ENCODE measurements at regions not wholly inside any gene's neighbourhood (a gene's known extent, or its start where the extent isn't known, plus 50 kb on each side); places are given as distances from the start of the nearest gene placed in this dataset.
"Not testable (repeated sequence)": the region's sequence is repeated elsewhere in the genome, so short reads cannot be mapped to it uniquely, and the experiment has no call there.

DNA sequence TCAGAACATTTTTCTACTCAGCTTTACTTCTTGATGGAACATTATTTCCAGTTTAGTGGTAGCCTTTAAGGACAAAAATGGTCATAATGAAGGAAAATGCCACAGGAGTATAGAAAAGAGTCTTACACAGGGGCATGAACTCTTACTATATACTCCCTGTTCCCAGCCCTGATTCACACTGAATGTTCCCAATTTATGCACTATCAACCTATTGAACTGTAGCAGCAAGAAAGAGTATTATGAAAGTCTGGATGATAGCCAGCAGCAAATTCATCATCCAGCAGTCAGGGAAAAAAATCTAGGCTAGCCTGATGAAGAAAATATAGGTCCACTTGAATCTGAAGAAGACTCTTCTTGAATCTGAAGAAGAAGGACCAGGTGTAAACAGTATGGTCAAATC lies 1170.3 kb upstream of the CHAC2 start:
- H3K4me3 ChIP-seq (ENCODE audit: low read depth, low read length) = no peak overlapping the region
- peak; percentile 58 for DNase-seq (ENCODE audit: low read depth)

DNA sequence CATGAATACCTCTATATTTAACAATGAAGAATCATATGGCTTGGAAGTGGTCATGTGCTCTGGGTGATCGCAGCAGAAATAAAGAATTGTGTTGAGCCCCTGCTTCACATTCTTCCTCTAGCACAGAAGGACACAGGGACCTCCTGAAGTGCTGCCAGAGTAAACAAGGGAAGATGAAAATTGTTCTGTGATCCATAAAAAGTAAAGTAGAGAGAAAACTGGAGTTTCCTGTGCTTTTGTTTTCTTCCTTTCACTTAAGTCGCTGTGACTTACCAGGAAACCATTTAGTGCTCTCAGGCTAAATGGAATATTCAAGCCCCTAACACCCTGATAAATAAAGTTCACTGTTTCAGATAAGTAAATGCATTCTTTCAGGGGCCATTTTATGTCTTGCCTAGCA lies 1173.6 kb upstream of the CHAC2 start:
- no peak overlapping the region for H3K4me3 ChIP-seq (ENCODE audit: low read depth, low read length)
- DNase-seq (ENCODE audit: low read depth) = no peak

DNA sequence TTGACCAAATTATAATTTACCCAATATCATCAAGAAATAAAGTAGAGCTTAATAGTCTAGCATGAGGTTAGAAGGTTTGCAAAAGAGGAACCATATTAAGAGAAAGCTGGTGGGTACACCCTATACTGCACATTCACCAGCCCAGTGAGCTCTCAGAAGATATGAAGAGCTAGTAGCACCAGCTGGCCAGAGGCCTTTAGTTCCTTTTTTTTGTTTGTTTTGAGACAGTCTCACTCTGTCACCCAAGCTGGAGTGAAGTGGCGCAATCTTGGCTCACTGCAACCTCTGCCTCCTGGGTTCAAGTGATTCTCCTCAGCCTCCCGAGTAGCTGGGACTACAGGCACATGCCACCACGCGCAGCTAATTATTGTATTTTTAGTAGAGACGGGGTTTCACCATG lies 1183.5 kb upstream of the CHAC2 start:
- DNase-seq (ENCODE audit: low read depth); H3K4me3 ChIP-seq (ENCODE audit: low read depth, low read length): not testable (repeated sequence)

DNA sequence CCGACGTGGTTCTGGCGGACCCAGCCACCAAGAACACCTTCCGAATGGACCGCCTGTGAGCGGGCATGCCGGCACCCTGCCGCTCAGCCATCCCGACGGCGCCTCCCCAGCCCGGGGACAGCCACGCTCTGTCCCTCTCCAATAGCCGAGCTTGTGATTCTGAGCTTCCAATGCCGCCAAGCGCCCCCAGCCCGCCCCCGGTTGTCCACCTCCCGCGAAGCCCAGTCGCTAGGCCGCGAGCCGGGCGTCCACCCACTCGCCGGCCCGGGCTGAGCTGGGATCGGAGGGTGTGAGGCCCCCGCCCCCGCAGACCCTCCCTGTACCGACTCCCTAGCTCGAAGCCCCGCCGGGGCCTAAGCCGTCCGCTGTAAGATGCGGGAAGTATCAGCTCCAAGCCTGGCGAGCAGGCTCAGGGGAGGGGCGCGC lies 1195.1 kb upstream of the CHAC2 start:
- no peak for DNase-seq (ENCODE audit: low read depth)
- H3K4me3 ChIP-seq (ENCODE audit: low read depth, low read length) = no peak overlapping the region

- no peak overlapping the region for H3K4me3 ChIP-seq (ENCODE audit: low read depth, low read length)
- DNase-seq (ENCODE audit: low read depth) = no peak
Measured at GRCh38 chr2:52571380-52572347, 1195.9 kb upstream of the CHAC2 start.

DNA sequence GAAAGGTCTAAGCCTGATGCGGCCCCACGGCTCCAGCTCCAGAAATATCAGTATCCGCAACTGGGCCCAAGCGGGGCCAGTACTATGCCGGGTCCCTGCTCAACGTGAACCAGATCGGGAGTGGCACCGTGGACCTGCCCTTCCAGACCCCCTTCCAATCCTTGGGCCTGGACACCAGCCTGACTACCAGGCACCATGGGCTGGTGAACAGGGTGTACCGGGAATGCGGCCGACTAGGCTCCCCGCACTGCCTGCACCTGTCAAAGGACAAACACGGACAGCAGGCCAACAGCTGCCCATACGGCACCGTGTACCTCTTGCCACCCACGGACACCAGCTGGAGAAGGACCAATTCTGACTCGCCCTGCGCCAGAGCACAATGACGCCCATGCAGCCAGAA lies 1196.9 kb upstream of the CHAC2 start:
- no peak for DNase-seq (ENCODE audit: low read depth)
- H3K4me3 ChIP-seq (ENCODE audit: low read depth, low read length) = no peak overlapping the region

GRCh38 chr2:52563151-52563550 lies 1204.5 kb upstream of the CHAC2 start:
- no peak for DNase-seq (ENCODE audit: low read depth)
- H3K4me3 ChIP-seq (ENCODE audit: low read depth, low read length) = no peak overlapping the region

GRCh38 chr2:52558265-52558664 lies 1209.3 kb upstream of the CHAC2 start:
- no peak overlapping the region for H3K4me3 ChIP-seq (ENCODE audit: low read depth, low read length)
- DNase-seq (ENCODE audit: low read depth) = no peak

- H3K4me3 ChIP-seq (ENCODE audit: low read depth, low read length) = no peak overlapping the region
- DNase-seq (ENCODE audit: low read depth) = no peak
Measured at GRCh38 chr2:52542297-52542696, 1225.3 kb upstream of the CHAC2 start.

- H3K4me3 ChIP-seq (ENCODE audit: low read depth, low read length) = no peak overlapping the region
- DNase-seq (ENCODE audit: low read depth) = no peak
Measured at GRCh38 chr2:52539026-52539970, 1228.3 kb upstream of the CHAC2 start.

GRCh38 chr2:52537588-52537987 lies 1230.0 kb upstream of the CHAC2 start:
- no peak for DNase-seq (ENCODE audit: low read depth)

DNA sequence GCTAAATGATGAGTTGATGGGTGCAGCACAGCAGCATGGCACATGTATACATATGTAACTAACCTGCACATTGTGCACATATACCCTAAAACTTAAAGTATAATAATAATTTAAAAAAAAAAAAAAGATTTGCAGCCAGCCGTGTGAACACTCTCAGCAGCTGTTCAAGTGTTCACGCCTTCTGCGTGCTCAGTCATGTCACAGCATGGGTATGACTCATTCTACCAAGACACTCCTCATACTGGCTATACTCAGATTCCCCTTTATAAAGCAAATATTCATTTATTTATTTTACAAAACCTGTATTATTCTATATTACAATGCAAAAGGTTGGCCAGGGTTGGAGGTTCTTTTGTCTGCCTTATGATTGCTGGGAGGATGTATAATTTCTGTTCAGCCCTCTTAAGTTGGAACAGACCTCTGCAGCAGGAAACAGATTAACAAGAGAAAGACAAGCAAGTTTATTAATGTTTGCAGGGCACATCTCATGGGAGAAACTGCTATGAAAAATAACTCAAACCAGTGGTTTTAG lies 1230.6 kb upstream of the CHAC2 start:
- no peak for DNase-seq (ENCODE audit: low read depth)

More at GRCh38 chr2:52537588-52537987, 1230.0 kb upstream of the CHAC2 start:
- no peak overlapping the region for H3K4me3 ChIP-seq (ENCODE audit: low read depth, low read length)

GRCh38 chr2:52532956-52533355 lies 1234.6 kb upstream of the CHAC2 start:
- no peak overlapping the region for H3K4me3 ChIP-seq (ENCODE audit: low read depth, low read length)
- DNase-seq (ENCODE audit: low read depth) = no peak

More for the DNA sequence above, 1230.6 kb upstream of the CHAC2 start:
- no peak overlapping the region for H3K4me3 ChIP-seq (ENCODE audit: low read depth, low read length)

GRCh38 chr2:52526735-52527134 lies 1240.9 kb upstream of the CHAC2 start:
- H3K4me3 ChIP-seq (ENCODE audit: low read depth, low read length) = no peak overlapping the region
- no peak for DNase-seq (ENCODE audit: low read depth)

DNA sequence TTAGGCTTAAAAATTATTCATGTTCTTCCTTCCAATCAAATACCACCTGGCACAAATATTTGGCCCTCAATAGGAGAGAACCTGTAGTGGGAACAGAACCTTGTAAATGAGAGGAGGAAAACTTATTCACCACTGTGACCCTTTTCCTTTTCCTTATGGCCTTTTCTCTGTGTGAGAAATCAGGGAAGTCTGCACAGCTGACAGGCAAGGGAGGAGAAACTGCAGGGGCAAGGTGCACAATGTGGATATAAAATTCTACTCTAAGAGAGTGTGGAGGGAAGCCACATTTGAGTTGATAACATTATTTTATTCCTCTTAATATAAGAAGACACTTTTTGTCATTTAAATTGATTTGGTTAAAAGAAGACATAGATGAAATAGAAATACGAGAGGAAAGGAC lies 1247.0 kb upstream of the CHAC2 start:
- no peak overlapping the region for H3K4me3 ChIP-seq (ENCODE audit: low read depth, low read length)
- no peak for DNase-seq (ENCODE audit: low read depth)

GRCh38 chr2:52518678-52519077 lies 1248.9 kb upstream of the CHAC2 start:
- DNase-seq (ENCODE audit: low read depth) = no peak
- no peak overlapping the region for H3K4me3 ChIP-seq (ENCODE audit: low read depth, low read length)

GRCh38 chr2:52512760-52513159 lies 1254.8 kb upstream of the CHAC2 start:
- DNase-seq (ENCODE audit: low read depth) = no peak
- H3K4me3 ChIP-seq (ENCODE audit: low read depth, low read length) = no peak overlapping the region

DNA sequence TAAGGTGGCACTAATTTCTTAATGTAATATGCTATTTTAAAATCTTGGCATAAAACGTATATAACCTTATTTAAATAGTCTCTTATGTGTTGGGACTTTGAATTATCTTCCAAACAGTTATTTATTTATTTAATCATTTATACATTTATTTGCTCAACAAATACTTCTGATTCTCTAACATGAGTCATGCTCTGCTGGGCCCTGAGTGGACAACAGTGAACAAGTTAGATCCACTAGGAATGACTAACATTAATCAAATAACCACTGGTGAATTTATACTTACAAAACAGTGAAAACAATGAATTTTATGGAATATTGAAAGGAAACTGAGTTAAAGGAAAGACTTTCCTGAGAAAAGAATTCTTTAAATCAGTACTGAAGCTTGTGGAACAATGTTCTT lies 1257.2 kb upstream of the CHAC2 start:
- DNase-seq (ENCODE audit: low read depth) = no peak
- no peak overlapping the region for H3K4me3 ChIP-seq (ENCODE audit: low read depth, low read length)

GRCh38 chr2:52502476-52502860 lies 1265.1 kb upstream of the CHAC2 start:
- H3K4me3 ChIP-seq (ENCODE audit: low read depth, low read length) = no peak overlapping the region
- no peak for DNase-seq (ENCODE audit: low read depth)
